GM23338 (cell line): ENCODE measurements at regions not wholly inside any gene's neighbourhood (a gene's known extent, or its start where the extent isn't known, plus 50 kb on each side); places are given as distances from the start of the nearest gene placed in this dataset.

Experiments
- ATAC-seq: fragments of 200-7000 bp; cut with Tn5 transposase; 3 replicates; pipeline ENCODE4 v1.9.1; 2020
- DNase-seq: peaks from one replicate; pipeline ENCODE4 v3.0.0-alpha.2; 2015; ENCODE audit warnings: low spot score
- H2AFZ ChIP-seq: fragments of 200-600 bp; sonication (generic); 2 replicates; pipeline ENCODE4 v1.8.0; 2016; ENCODE audit warnings: antibody characterized with exemption, mild to moderate bottlenecking, moderate library complexity
- H3F3A ChIP-seq: fragments of 200-600 bp; sonication (generic); replicated peaks from 2 replicates; pipeline ENCODE4 v1.8.0; 2017; ENCODE audit warnings: antibody characterized with exemption, mixed run types, low read depth
- H3K27ac ChIP-seq: fragments of 200-600 bp; sonication (generic); 2 replicates; pipeline ENCODE4 v1.6.1; 2016; ENCODE audit warnings: low read depth
- H3K27me3 ChIP-seq: fragments of 200-600 bp; sonication (generic); 2 replicates; pipeline ENCODE4 v1.8.0; 2016; ENCODE audit warnings: mild to moderate bottlenecking, mixed run types, moderate library complexity; ENCODE audit not compliant: insufficient read depth
- H3K36me3 ChIP-seq: fragments of 200-600 bp; sonication (generic); 2 replicates; pipeline ENCODE4 v1.8.0; 2016; ENCODE audit warnings: mild to moderate bottlenecking; ENCODE audit not compliant: insufficient read depth
- H3K4me1 ChIP-seq: fragments of 200-600 bp; sonication (generic); 2 replicates; pipeline ENCODE4 v1.8.0; 2016; ENCODE audit warnings: mild to moderate bottlenecking, moderate library complexity; ENCODE audit not compliant: insufficient read depth
- H3K4me2 ChIP-seq: fragments of 200-600 bp; sonication (generic); 2 replicates; pipeline ENCODE4 v1.7.1; 2017; ENCODE audit warnings: mixed run types
- H3K4me3 ChIP-seq: fragments of 200-600 bp; sonication (generic); 2 replicates; pipeline ENCODE4 v1.6.1; 2016; ENCODE audit warnings: mixed run types
- H3K79me2 ChIP-seq: fragments of 200-600 bp; sonication (generic); replicated peaks from 2 replicates; pipeline ENCODE4 v1.8.0; 2017; ENCODE audit warnings: mild to moderate bottlenecking; ENCODE audit not compliant: insufficient read depth
- H3K9me2 ChIP-seq: fragments of 200-600 bp; sonication (generic); 2 replicates; pipeline ENCODE4 v1.8.0; 2017; ENCODE audit not compliant: insufficient read depth
- H4K20me1 ChIP-seq: fragments of 200-600 bp; sonication (generic); replicated peaks from 2 replicates; pipeline ENCODE4 v1.8.0; 2017; ENCODE audit warnings: mild to moderate bottlenecking; ENCODE audit not compliant: insufficient read depth
- H3K27ac Mint-ChIP-seq: 2 replicates; pipeline ENCODE4 v1.8.0; 2020; ENCODE audit warnings: inconsistent platforms, mild to moderate bottlenecking, moderate library complexity, mixed read lengths
- H3K27me3 Mint-ChIP-seq: 3 replicates; pipeline ENCODE4 v1.8.0; 2022; ENCODE audit warnings: low read depth, mild to moderate bottlenecking, moderate library complexity, mixed read lengths, inconsistent platforms; ENCODE audit not compliant: insufficient read depth, poor library complexity
- H3K36me3 Mint-ChIP-seq: 3 replicates; pipeline ENCODE4 v1.8.0; 2021; ENCODE audit warnings: low read depth, mild to moderate bottlenecking, inconsistent platforms, moderate library complexity, mixed read lengths
- H3K4me1 Mint-ChIP-seq: 3 replicates; pipeline ENCODE4 v1.8.0; 2020; ENCODE audit warnings: mild to moderate bottlenecking, inconsistent platforms, mixed read lengths
- H3K4me3 Mint-ChIP-seq: 3 replicates; pipeline ENCODE4 v1.8.0; 2021; ENCODE audit warnings: moderate library complexity, mild to moderate bottlenecking, inconsistent platforms, mixed read lengths
- H3K9me3 Mint-ChIP-seq: 3 replicates; pipeline ENCODE4 v1.8.0; 2020; ENCODE audit warnings: moderate library complexity, mild to moderate bottlenecking, inconsistent platforms, mixed read lengths
- CREB1 ChIP-seq: fragments of 250-450 bp; sonication (Bioruptor Pico); IDR thresholded peaks from 2 replicates; pipeline ENCODE4 v1.5.0; 2020; ENCODE audit warnings: low read depth, mild to moderate bottlenecking, moderate library complexity
- CTCF ChIP-seq, 2 experiments: fragments of 200-600 bp in 1 of 2; sonication (generic) in 1 of 2; conservative IDR thresholded peaks; 2 replicates each; pipeline versions ENCODE4 v1.5.1 to v1.6.1; 2016 to 2017; ENCODE audit warnings: antibody characterized with exemption in 2 of 2, low read depth in 2 of 2, mild to moderate bottlenecking in 2 of 2, moderate library complexity in 1 of 2
- ETS1 ChIP-seq: IDR thresholded peaks from 2 replicates; pipeline ENCODE4 v1.6.1; 2016; ENCODE audit warnings: antibody characterized with exemption
- EZH2 ChIP-seq: fragments of 200-600 bp; sonication (generic); IDR thresholded peaks from one replicate; pipeline ENCODE4 v1.8.0; 2017; ENCODE audit warnings: antibody characterized with exemption, mild to moderate bottlenecking, low read depth; ENCODE audit not compliant: unreplicated experiment
- EZH2phosphoT487 ChIP-seq: fragments of 200-600 bp; sonication (generic); IDR thresholded peaks from one replicate; pipeline ENCODE4 v1.8.1; 2018; ENCODE audit warnings: antibody characterized with exemption; ENCODE audit not compliant: unreplicated experiment
- JUNB ChIP-seq: IDR thresholded peaks from one replicate; pipeline ENCODE4 v1.6.1; 2016; ENCODE audit warnings: antibody characterized with exemption; ENCODE audit not compliant: unreplicated experiment
- NANOG ChIP-seq: IDR thresholded peaks from 2 replicates; pipeline ENCODE4 v1.6.1; 2016; ENCODE audit warnings: antibody characterized with exemption, borderline replicate concordance
- POLR2AphosphoS5 ChIP-seq: IDR thresholded peaks from 2 replicates; pipeline ENCODE4 v1.6.1; 2016; ENCODE audit warnings: antibody characterized with exemption, low read depth
- REST ChIP-seq: IDR thresholded peaks from one replicate; pipeline ENCODE4 v1.6.1; 2018; ENCODE audit warnings: antibody characterized with exemption; ENCODE audit not compliant: unreplicated experiment
- STAT1 ChIP-seq: IDR thresholded peaks from one replicate; pipeline ENCODE4 v1.6.1; 2016; ENCODE audit warnings: antibody characterized with exemption; ENCODE audit not compliant: unreplicated experiment
- ZNF114 ChIP-seq: fragments of 250-450 bp; sonication (Bioruptor Pico); IDR thresholded peaks from 2 replicates; pipeline ENCODE4 v1.5.0; 2020; ENCODE audit warnings: mild to moderate bottlenecking, moderate library complexity
- ZNF331 ChIP-seq: fragments of 250-450 bp; sonication (Bioruptor Pico); IDR thresholded peaks from 2 replicates; pipeline ENCODE4 v1.5.0; 2020; ENCODE audit warnings: low read depth, mild to moderate bottlenecking, moderate library complexity
- ZNF462 ChIP-seq: fragments of 250-450 bp; sonication (Bioruptor Pico); IDR thresholded peaks from 2 replicates; pipeline ENCODE4 v1.5.0; 2020; ENCODE audit warnings: mild to moderate bottlenecking, moderate library complexity

GRCh38 chr4:89538886-89539285 lies 231.3 kb upstream of the GPRIN3 start:
- ATAC-seq: no peak
- Histone ChIP-seq H2AFZ (no peak overlapping the region), H3K27me3 (no peaks in the 10 kb centered on the region), H3F3A (no peaks in the 10 kb centered on the region), H3K27ac (no peak overlapping the region), H3K4me3 (no peak overlapping the region), H3K4me1 (peaks cover 6% of the 10 kb centered on the region), H3K4me2 (no peak overlapping the region), H4K20me1 (no peaks in the 10 kb centered on the region), H3K9me2 (no peaks in the 10 kb centered on the region; the same call in 1 of the 2 replicates), H3K36me3 (no peaks in the 10 kb centered on the region), H3K79me2 (no peaks in the 10 kb centered on the region)
- no peak for DNase-seq
- Mint-ChIP-seq H3K4me1 (peaks cover 11% of the 10 kb centered on the region; the same call in 2 of the 3 replicates), H3K27me3 (no peaks in the 10 kb centered on the region), H3K36me3 (no peaks in the 10 kb centered on the region), H3K9me3 (no peaks in the 10 kb centered on the region), H3K27ac (no peak overlapping the region), H3K4me3 (no peak overlapping the region)
- no peak for TF ChIP-seq REST
- no peak for TF ChIP-seq EZH2phosphoT487
- no peak for TF ChIP-seq ZNF462 (CRISPR knock-in tag)
- no peak for TF ChIP-seq EZH2
- no peak for TF ChIP-seq STAT1
- no peak for TF ChIP-seq ZNF331
- no peak for TF ChIP-seq CREB1 (CRISPR knock-in tag)
- TF ChIP-seq ETS1: no peak
- no peak for TF ChIP-seq ZNF114 (CRISPR knock-in tag)
- TF ChIP-seq NANOG: no peak
- no peak for TF ChIP-seq POLR2AphosphoS5
- TF ChIP-seq JUNB: no peak
- TF ChIP-seq CTCF (conservative IDR thresholded peaks at IDR 0.05; ENCODE audit: low read depth in 2 of 2): no peak
